Activated CD4-positive, alpha-beta T cell treated with anti-CD3 and anti-CD28 coated beads, Interleukin-2, Interleukin-6, amounts not matched to agents 100 ng/mL and 50 ng/mL, durations not matched to agents 16 hours and 8 hours (primary cell): ENCODE measurements at regions not wholly inside any gene's neighbourhood (a gene's known extent, or its start where the extent isn't known, plus 50 kb on each side); places are given as distances from the start of the nearest gene placed in this dataset.
A peak's percentile ranks its signal among the peaks of the same experiment; 100 is the strongest.
"Not testable (repeated sequence)": the region's sequence is repeated elsewhere in the genome, so short reads cannot be mapped to it uniquely, and the experiment has no call there.

ENCODE experiments used
- DNase-seq: peaks from one replicate; pipeline ENCODE4 v3.0.0-alpha.2; 2020

DNA sequence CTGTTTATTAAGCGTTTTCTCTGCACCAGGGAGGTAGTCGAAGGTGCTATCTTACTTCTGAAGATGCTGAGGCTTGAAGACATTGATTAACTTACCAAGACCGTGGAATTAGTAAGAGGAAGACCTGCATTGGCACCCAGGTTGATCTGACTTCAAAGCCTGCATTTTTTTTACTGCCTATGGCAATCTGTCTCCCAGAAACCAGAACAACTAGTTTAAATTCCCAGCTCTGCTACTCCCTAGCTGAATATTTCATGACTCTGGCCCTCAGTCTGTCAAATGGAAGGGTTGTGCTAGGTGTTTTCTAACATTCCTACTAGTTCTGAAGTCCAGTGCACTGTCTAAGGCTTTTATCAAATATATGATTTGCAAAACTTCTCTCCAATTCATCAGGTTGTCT, 52.0 kb upstream of the GRAMD1B start:
- DNase-seq = no peak

DNA sequence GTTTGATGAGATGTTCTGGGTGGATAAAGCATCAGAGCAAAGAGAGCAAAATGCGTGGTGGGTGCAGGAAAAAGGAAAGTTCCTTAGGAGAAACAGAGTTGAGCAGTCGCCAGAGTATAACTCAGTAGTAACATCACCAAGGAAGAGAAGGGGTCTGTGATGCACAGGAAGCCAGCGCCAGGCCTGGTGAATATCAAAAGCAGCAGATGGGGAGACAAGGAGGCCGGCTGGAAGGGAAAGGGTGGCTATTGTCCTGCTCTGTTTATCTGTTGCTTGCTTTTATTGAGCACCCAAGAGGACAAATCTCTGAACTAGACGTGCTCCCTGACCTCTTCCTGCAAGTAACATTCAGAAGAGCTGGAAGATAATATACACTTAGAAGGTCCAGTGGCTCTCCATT, 52.7 kb upstream of the GRAMD1B start:
- DNase-seq = no peak

DNA sequence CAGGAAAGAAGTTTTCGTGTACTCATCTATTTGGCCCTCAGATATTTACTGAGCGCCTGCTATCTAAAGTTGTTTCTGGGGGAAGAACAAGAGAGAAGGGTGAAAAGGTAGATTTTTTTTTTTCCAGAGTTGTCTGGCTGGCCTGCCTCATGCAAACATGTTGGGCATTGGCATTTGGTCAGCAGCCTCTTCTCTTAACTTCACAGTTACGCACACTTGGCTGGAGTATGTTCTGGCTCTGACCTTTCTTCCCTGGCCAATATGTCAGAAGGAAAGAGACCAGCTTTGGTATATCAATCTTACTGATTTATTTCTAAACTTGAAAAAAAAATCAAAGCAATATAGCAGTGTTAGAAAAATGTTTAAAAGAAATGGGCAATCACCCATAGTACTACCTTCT, 54.2 kb upstream of the GRAMD1B start:
- no peak for DNase-seq

DNA sequence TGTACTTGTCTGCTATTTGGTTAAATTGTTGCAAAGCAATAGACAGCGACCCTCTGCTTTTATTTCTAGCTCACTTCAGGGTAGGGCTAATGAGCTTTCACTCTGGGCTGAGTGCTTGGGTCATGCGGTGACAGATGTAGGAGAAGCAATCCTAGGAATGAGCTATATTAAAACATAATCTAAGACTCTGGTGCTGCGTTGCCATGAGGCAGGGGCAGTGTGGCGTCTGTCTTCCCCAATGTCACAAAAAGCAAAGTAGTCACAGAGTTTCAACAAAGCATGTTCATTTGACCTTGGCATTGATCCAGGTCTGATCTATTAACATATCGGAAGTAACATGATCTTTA, 55.5 kb upstream of the GRAMD1B start:
- DNase-seq = no peak

DNA sequence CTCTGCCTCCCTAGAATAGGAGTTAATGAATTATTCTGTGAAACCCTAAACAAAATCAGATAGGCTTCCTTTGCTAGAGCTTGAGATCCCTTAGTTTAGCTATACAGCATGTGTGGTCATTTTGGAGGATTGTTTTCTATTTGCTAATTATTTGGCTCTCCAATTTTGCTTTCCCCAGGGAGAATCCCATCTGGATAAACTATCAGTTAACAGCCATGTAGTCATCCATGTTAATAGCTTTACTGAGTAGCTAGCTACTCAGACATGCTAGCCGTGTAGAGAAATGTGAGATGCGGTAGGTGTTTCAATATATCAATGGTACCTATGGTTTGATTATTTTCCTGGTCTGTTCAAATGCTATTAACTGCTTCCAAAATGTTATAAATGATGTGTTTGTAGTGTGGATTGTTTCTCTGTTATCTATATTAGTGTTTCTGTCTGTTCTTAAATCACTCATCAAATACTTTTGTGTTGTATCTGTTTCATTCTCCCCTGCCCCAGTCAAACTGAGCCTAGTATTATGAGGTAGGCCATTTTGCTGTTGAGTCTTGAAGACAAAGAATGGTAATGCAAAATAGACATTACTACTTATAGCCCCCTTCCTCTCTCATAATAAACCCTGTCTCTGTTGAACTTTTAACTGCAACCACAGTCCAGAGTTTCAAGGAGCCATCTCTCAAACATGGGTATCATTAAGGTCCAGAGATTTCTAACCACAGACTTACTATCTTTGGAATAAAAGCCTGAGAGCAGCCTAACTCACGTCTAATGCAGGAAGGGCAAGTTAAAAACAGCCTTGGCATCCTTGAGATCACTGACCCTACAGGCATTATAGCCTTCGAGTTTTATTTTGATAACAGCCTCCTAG, 56.1 kb upstream of the GRAMD1B start:
- peak; percentile 39 for DNase-seq

DNA sequence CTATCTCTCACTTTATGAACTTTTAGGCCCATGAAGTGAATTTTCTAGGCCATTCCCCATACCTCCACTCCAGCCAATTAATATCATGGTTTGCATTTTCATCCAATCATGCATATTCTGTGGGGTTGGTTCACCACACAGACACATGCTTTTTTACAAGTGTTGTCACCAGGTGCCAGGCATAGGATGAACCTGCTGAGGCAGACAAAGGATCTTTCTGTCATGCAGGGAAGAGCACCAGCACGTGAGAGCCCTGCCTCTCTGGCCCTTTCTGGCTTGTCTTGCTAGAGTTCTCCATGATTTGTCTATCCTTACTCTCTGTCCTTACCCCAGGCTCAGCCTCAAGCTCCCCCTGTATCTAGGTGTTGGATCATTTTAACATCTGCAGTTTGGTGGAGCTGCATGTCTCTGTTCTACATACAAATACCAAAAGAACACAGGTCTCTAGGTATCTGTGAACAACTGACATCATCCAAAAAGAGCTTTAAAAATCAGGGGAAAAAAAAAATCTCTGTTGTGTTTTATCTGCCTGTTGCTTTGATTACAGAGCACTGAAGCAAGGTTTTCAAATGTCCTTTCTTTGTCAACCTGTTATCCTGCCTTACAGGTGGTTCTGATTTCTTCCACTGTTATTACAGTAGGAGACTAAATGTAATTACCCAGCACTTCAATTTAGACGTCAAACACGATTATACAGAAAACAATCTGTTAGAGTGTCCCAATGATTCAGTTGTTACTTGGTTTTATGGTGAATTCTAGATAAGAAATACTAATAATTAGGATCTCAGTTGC, 58.4 kb upstream of the GRAMD1B start:
- DNase-seq = no peak

DNA sequence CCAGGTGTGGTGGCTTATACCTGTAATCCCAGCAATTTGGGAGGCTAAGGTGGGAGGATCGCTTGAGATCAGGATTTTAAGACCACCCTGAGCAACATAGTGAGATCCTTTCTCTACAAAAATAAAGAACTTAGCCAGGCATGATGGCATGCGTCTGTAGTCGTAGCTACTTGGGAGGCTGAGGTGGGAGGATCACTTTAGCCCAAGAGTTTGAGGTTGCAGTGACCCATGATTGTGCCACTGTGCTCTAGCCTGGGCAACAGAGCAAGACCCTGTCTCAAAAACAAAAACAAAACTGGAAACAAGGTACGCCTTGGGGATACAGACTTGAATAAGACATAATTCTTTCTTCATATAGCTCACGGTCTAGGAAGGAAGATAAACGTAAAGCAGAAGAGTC, 63.1 kb upstream of the GRAMD1B start:
- DNase-seq = no peak

DNA sequence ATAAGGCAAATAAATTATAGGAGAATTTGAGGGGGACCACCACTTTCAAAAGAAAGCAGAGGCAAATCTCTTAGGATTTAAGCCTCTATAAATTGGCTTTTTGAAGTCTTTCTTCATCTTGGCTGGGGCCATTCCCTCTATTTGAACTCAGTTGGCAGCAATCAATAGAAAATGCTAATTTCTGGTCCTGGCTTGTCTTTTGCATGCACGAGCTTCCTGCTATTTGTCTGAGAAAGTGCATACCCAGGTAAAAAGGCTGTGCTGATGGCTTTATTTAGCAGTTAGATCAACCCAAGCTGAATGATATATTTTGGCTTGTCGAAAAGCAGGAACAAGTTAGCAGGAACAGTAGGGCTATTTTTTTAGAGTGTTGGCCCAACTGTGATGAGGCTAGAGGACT, 64.1 kb upstream of the GRAMD1B start:
- DNase-seq = no peak

DNA sequence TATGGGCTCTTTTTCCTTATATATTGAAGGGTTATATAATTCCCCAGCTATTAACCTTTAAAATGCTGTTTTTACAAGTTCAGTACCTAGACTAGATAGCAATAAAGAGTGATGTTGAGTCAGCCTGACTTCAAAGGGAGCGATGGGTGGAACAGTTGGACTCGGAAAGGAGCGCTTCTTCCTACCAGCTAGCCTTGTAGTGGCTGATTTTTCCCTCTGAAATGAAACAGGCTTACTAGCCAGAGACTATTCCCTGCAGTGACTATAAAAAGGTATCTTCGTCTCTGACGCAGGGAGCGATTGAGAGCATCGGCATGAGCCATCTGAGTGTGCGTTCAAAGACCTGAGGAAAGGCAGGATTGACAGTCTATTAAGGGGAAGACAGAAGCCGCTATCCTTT, 66.0 kb upstream of the GRAMD1B start:
- no peak for DNase-seq

DNA sequence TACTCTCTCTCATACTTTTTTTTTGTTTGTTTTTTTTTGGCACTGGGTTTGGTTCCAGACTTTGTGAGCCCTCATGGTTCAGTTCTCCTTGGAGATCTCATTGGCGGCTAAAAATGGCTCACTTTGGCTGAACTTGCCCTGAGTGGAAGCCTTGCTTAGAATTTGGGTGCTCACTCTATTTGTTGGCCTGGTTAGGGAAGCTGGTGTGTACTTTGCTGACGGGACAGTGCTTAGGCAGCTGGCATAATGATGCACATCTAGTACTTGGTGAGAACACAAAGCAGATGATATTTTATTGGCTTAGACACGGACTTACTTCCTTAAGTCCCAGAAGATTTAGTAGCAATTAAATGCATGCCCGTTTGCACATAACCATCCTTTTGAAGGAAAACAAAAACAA, 66.5 kb upstream of the GRAMD1B start:
- DNase-seq = no peak

DNA sequence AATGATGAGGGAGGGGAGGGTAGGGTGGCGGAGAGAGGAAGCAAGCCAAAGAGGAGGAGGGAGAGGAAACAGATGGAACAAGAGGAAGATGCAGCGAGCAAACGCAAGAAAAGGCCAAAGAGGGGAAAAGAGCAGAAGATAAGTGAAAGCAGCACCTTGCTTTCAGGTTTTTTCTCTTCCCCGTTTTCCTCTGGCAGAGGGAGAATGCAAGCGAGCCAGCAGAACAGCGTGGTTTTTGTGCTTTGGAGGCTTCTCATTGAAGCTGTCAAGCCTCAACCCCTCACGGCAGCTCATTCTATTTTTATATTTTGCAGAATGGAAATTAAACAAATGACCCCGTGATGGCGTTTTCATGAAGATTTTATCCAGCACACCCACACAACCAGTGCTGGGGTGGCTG, 67.1 kb upstream of the GRAMD1B start:
- no peak for DNase-seq

DNA sequence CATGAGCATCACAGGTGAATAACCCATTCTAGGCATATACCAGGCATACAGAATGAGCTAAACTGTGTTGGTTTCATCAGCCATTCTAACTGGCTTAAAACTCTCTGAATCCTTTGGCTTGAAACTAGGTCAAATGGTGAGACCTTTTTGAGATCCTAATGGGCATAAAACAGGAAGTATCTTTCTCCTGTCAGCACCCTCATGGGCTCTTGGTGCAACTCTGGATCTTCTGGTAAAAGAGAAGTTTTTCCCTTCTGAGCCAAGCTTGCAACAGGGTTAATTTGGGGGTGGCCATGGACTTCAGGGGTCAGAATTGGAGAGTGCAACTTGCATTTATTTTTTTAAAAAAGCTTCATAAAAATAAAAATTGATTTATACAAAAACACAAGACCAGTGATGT, 67.9 kb upstream of the GRAMD1B start:
- no peak for DNase-seq

DNA sequence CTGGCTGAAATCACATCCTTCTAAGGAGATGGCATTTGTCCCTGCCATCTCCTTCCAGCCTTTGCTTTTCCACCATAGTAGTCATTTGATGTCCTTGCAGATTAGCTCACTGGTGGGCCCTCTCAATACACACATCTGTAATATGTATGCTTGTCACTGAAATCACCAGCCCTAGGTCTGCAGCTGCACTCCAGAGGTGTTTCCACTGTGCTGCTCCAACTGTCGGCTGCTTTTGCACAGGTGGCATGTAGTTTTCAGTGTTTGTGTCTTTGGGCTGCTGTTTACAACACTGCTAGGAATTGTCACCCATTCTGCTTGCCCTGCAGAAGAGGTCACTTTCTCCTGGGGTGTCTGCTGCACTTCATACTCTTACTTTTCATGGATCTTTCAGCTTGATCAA, 69.0 kb upstream of the GRAMD1B start:
- DNase-seq = no peak

DNA sequence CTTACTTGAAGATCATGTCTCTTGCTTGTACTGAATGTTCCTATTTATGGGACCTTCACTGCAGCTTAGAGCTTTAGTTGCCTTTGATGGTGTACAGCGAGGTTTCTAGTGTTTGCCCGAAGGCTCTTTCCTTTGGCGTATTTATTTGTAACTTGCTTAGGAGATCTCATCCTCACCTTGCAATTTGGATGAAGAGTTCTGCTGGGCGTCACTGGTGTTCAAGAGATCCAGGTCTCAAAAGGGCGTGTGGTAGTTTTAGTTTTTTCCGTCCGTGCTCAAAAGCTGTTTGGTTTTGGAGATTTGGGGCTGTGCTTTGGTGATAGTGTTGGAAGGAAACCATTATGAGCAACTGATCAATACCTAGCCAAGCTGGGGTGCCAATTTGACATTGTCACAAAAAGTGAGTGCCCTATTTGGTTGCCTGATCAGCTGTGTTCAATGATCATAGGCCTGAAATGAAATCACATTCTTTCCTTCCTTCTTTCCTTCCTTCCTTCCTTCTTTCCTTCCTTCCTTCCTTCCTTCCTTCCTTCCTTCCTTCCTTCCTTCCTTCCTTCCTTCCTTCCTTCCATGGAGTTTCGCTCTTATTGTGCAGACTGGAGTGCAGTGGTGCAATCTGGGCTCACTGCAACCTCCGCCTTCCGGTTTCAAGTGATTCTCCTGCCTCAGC, 69.7 kb upstream of the GRAMD1B start:
- no peak for DNase-seq

DNA sequence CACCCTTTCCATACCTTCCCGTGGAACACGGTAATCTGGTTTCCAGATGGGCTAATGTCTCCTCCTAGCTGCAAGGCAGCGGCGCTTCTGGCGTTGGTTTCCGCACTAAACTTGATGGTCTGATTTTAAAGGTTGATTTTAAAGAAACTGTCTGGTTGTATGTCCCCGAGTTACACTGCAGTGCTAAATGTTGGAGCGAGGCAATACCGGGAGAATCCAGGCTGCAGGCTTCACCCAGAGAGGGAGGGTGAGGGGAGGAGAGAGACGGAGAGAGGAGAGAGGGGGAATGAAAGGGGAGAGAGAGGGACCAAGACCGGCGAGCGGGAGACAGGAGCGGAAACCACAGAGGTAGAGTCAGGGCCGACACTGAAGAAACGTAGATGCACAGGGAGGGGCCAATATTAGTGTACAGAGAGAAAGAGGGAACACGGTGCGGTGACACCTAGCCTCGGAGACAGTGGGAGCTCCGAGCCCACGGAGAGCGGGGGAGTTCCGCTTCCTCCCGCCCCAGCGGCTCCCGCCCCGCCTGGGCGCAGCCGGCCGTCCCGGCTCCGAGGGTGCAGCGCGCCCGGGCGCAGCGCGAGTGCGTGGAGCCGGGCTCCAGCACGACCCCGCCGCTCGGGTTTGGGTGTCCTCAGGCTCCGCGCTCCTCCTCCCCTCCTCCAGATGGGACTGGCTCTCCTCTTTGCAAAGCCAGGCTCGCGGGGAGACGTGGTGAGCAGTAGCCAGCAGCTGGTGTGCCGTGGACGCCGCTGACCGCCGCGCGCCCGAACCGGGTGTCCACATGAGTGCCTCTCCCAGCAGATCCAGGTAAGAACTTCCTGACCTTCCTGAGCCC, 71.9 kb upstream of the GRAMD1B start:
- peak; percentile 72 for DNase-seq

DNA sequence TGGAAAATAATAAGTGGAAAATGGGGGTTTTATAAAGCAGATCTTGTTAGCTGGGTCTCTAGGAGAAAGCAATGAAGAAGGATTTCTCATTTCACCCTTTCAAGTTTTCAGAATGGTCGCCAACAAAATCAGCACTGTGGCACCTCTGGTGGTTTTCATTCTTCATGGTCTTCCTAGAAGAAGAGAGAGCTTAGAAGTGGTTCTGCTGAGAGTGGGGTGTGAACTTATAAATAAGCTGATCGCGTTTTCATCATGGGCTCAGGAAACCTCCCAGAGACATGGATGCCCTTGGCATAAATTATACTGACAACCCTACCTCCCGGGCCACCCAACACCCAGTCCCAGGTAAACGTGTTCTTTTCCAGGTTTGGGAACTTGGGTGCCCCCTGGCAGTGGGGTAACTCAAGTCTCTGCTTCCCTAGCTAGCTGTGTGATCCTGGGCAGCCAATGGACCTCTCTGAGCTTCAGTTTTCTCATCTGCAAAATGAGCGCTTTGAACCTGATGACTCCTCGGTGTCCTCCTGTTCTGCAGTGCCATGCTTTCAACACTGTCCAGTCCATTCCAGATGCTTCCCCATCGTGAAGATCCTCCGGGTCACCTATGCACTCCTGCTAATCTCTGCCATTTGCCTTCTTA, 72.6 kb upstream of the GRAMD1B start:
- peak; percentile 54 for DNase-seq

DNA sequence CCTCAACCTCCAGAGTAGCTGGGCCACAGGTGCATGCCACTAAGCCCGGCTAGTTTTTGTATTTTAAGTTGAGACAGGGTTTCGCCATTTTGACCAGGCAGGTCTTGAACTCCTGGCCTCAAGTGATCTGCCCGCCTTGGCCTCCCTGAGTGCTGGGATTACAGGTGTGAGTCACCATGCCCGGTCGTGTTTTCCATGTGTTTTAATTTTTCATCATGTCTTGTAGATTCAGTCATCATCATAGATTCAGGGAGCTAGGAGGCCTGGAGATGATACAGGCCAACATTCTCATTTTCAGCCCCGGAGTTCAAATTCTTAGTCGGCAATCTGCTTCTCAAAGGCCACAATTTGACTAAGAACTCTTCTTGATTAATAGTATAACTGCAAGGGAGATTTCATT, 73.5 kb upstream of the GRAMD1B start:
- peak; percentile 40 for DNase-seq

DNA sequence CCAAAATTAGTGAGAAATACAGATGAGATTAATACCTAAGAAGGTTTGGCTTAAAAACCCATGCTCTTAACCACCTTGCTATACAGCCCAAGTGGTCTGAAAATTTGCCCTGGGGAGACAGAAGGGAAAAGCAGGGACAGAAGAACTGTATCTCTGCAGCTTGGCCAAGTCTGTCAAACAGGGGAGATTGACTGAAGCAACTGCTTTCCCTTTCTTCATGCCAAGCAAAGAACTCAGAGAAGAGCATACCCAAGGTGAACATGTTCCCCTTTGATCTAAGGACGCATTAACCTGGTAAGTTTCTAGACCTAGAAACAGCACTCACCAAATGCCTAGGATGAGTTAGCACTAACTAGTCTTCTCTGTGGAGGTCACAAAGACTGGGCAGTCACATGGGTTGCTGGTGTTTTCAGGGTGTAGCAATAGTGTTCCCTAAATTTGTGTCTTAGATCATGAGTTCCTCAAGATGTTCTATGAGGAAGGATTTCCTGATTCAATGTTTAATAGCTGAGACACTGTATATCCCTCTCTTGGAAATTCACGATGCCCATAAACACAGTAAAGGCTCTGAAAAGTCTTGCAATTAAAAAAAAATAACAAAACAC, 75.6 kb upstream of the GRAMD1B start:
- no peak for DNase-seq

DNA sequence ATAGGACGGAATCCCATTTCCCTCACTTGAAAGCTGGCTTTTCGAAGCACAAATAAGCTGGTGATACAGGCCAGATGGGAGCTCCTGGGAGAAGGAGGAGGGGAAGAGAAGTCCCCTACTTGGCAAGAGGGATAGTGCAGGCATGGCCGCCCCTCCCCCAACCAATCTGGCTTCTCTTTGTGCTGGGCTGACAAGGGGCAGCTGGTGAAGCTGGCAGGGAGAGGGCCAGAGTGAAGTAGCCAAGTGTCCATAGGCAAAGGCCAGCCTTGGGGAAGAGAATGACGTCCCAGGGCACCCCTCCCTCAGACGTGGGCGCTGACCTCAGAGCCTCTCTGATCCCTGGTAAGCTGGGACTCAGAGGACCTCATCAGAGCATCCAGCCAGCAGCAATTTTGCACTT, 78.7 kb upstream of the GRAMD1B start:
- no peak for DNase-seq

DNA sequence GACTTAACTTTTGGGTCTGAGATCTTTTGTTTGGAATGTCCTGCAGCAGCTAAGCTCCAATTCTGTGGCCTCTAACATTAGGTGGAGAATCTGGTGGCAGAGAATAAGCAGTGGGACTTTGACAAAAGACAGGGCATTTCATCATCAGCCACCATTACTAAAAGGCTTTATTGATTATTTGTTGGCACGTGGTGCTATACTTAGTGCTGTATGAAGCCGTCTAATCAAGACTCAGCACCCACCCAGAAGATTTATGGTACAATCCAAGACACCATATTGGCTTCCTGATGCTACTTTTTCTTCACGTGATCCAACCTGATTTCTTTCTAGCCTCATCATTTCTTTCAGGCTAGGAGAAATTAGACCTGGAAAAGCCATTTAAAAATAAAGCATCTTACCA, 80.7 kb upstream of the GRAMD1B start:
- DNase-seq = no peak

DNA sequence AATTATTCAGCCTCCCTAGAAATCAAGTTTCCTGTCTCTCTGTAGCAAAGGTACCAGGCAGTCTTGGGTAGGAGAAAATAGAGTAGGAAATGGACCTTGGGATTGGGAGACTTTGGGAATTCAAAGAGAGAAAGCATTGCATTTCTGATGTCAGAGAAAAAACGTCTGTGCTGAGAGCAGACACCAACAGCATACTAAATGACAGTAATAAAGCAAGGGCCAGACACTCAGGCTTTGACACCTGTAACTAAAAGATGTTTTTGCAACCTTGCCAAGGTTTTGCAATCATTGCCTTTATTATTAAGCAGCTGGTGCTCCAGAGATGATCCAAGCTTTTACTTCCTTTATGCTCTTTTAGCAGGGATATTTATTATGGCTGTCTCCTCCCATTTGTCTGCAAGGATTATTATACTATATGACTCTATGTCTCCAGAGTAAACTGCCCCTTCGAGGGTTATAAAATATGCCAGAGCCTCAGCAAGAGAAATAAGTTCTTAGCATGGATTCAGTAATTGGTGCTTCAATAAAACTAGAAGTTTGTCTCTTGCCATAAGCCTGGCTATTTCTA, 85.2 kb upstream of the GRAMD1B start:
- DNase-seq = no peak

DNA sequence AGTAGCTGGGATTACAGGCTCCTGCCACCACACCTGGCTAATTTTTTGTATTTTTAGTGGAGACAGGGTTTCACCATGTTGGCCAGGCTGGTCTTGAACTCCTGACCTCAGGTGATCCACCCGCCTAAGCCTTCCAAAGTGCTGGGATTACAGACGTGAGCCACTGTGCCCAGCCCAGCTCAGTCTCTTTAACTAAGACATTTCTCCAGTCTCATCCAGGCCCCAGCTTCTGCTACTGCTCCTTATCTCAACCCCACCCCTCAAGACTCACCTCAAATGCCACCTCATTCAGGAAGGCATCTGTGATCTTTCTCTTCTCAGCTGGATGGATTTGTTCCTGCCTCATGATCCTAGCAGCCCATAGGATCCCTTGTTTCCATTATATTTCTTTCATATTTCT, 85.9 kb upstream of the GRAMD1B start:
- DNase-seq = not testable (repeated sequence)
